ENCODE measurements at regions not wholly inside any gene's neighbourhood (a gene's known extent, or its start where the extent isn't known, plus 50 kb on each side); places are given as distances from the start of the nearest gene placed in this dataset.
A peak's percentile ranks its signal among the peaks of the same experiment; 100 is the strongest.
"Not testable (repeated sequence)": the region's sequence is repeated elsewhere in the genome, so short reads cannot be mapped to it uniquely, and the experiment has no call there.

- DNase-seq, result no peak
Measured at GRCh38 chr4:79213702-79214101, 112.2 kb downstream of the NAA11 start.

- no peak for DNase-seq
Measured at GRCh38 chr4:79213010-79213409, 112.9 kb downstream of the NAA11 start.

- no peak for DNase-seq
Measured at GRCh38 chr4:79212311-79212710, 113.5 kb downstream of the NAA11 start.

DNA sequence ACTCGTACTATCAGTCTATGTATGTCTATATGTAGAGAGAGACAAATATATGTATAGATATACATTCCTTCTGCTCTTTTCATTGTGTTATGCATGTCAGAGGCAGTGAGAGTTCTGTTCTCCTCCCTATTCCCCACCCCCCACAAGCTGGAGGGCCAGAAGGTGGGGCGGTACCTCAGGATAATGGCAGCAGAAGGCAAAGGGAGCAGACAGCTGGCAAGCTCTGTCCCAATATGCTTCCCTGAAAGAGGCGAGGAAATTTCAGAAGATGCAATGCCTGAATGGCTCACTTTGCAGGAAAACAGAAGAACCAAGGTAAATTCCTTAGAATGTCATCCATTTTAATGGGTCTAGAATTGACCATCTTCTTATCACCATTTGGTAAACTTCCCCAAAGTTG, 114.4 kb downstream of the NAA11 start:
- DNase-seq, result no peak

DNA sequence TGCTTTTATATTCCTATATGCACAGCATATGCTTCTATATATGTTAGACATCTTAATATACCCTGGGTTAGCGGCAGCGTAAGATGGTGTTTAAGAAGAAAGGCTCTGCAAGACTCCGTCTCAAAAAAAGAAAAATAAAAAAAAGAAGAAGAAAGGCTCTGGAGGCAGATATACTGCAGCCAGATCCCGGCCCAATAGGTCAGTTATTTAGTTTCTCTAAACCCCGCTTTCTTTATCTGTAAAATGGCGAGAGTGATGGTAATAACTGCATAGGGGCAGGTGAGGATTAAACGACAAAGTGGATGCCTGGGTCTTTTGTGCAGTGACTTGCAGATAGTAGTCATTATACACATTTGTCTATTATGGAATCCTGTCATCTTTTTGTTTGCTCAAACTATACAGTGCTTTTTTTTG, 115.2 kb downstream of the NAA11 start:
- no peak for DNase-seq

- DNase-seq, result no peak
Measured at GRCh38 chr4:79209822-79210635, 115.8 kb downstream of the NAA11 start.

DNA sequence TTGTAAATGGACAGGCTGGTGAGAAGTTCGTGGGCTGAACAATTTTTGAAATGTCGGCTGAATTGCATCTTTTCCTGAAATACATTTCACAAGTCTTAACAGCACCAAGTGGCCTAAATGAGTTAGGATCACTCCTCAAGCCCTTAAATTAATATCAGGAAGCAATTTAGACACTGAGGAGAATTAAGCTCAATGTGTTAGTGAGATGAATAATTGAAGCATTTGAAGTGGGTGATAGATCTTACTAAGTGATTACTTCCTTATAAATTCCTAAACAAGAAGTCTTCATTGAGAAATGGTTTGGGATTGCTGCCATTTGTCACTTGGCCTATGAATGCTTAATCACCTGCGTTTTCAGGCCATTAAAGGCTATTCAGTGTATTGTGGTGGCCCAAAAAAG, 116.8 kb downstream of the NAA11 start:
- no peak for DNase-seq

DNA sequence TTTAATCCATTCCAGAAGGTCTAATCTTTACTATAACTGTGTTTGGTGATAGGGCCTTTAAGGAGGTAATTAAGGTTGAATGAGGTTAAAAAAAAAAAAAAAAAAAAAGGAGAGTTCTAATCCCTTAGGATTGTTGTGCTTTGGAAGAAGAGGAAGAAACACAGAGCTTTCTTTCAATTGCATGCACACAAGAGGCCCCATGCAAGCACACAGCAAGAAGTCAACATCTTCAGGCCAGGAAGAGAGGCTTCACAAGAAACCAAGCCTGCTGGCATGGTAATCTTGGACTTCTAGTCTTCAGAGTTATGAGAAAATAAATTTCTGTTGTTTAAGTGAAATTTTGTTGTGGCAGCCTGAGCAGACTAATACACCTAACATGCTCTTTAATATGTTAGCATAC, 118.6 kb downstream of the NAA11 start:
- DNase-seq, result no peak

DNA sequence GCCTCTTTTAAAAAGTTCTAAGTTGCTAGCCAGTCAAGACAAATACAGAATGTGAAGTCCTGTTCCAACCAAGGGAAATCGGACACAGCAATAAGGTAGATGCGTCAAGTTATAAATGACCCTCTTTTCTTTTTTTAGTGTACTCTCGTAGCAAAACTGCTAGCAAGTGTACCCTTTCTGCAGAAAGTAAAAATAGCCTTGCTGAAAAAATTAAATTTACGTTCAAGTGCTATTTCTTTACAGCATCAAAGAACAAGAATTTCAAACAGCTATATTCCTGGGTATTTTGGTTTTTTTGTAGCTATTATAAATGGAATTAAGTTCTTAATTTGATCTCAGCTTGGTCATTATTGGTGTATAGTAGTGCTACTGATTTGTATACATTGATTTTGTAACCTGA, 119.2 kb downstream of the NAA11 start:
- no peak for DNase-seq

DNA sequence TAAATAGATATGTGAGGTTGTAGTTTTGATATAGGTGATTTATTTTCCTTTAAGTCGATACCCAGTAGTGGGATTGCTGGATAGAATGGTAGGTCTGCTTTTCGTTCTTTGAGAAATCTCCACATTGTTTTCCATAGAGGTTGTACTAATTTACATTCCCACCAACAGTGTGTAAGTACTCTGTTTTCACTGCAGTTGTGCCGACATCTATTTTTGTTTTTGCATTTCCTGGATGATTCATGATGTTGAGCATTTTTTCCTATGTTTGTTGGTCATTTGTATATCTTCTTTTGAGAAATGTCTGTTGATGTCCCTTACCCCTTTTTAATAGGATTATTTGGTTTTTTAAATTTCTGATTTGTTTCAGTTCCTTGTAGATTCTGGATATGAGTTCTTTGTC, 120.7 kb downstream of the NAA11 start:
- no peak for DNase-seq

- no peak for DNase-seq
Measured at GRCh38 chr4:79201971-79202370, 123.9 kb downstream of the NAA11 start.

GRCh38 chr4:79199743-79200142, 126.1 kb downstream of the NAA11 start:
- peak; percentile 24 for DNase-seq

DNA sequence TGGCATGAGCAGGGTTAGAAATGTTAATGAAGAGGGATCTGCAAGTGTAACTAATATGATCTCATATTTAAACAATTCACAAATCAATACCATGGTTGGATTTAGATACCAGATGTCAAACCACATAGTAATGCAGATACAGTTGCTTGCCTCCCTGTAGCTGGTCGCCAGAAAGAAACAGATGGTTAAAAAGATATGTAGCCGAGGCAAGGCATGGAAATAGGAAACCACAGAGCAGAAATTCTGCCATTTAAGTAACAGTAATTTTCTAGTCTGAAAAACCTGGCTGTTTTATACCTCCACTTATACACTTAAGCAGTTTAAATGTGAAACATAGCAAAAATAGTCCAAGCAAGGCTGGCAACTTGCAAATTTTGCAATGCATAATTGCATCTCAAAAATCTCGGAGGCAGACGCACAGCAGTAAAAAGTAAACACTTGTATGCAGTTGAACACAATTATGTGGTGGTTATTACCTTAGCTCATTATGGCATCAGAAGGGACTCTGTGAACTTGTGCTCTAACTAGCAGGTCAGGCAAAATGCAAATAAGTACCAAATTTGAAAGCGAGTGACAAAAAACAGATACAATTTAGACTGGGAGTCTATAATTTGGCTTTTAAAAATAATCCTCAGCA, 126.8 kb downstream of the NAA11 start:
- peak; percentile 68 for DNase-seq

DNA sequence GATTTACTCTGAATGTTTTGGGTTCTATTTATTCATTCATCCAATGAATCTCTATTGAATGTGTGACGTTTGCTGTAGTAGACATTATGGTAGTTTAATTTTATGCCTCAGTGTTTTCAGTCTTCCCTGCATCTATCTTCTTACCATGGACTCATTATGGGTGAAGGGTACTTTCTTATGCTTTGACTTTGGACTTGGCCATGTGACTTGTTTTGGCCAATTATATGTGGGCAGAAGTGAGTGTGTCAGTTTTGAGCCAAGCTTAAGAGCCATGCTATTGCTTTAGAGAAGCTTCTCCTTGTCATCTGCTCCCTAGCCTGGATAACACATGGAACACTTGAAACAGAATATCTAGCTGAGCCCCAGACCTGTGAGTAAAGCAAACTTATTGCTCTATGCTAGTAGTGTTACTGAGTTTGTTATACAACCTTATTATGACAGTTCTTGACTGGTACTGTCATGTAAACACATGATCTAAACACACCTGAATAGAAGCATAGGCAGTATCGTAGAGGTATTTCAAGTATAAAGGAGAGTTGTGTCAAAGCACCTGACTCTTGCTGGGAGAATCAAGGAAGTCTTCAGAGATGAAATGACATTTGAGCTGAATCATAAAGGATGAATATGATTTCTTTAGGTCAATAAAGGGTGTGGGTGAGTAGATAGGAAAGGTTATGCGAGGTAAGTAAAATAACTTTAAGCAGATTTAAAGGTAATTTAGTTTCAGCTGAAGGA, 128.4 kb downstream of the NAA11 start:
- DNase-seq, result no peak

GRCh38 chr4:79191292-79191691, 134.6 kb downstream of the NAA11 start:
- not testable (repeated sequence) for DNase-seq

DNA sequence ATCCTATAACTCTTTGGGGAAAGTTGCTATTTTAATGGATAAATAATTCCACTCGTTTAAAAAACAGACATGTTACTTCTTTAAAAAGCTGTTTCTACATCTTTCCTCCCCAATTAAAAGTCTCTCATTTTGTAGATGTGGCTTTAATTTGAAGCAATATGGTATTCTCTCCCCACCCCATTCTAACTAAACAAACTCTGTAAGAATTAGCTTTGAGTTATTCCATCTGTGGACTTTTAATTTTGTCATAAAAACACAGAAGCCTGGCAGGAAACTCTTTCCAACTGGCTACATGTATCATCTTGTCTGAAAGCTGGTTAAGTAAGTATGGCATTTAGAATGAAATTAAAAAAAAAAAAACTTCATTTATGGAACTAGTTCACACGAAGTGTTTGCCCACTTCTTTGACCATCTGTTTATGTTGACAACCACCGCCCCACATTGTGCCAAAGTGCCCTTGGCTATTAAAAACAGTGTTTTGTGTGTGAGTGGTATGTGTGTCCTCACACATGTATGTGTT, 140.3 kb downstream of the NAA11 start:
- peak; percentile 24 for DNase-seq

GRCh38 chr4:79184476-79184875, 141.4 kb downstream of the NAA11 start:
- DNase-seq, result no peak

- no peak for DNase-seq
Measured at GRCh38 chr4:79182209-79182608, 143.7 kb downstream of the NAA11 start.

DNA sequence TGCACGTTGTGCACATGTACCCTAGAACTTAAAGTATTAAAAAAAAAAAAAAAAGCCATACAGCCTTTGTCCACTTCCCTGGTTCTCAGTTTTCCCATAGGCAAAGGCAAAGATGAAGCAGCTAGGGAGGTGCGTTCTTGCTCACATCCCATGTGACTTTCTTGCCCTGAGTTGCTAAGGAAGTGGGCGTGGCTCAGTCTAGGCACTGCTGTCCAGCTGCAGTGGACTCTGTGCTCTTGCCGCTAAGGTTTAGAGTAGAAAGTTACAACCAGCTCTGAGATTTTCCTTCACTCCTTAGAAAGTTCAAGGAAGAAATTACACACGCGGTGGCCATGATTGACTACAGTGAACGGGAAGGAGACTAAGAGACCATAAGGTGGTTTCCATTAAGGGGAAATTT, 144.7 kb downstream of the NAA11 start:
- DNase-seq, result no peak

DNA sequence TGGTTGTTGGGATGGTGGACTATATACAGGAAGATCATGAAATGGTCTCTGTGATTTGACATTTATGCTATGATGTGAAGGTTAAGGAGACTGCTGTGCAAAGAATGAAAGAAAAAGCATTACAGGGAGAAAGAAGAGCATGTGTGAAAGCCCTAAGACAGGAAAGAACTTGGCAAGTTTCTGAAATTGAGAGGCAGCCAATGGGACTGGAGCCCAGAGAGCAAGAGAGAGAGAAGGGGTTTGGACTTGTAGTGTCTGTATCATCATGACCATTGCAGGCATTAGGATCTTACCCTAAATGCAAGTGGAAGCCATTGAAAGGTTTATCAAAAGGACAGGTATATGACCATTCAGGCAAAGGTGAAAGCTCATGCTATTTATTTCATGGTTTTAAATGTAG, 147.1 kb downstream of the NAA11 start:
- no peak for DNase-seq

DNA sequence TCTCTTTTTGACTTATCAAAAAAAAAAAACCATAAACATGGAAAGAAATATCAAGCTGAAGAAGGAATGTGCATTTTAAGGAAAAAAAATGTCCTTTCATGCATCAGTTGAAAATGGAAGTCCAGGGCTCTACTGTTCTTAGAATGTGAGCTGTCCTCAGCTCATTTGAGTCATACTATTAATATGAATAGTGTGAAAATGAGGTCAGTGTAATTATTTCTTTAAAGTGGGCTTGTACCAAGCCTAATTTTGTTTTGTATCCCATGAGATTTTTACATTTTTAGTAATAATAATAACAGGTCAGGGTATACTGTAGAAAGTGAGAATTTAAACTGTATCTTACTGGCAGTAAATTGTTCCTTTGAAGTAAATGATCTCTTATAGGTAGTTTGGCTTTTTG, 148.5 kb downstream of the NAA11 start:
- DNase-seq, result no peak

DNA sequence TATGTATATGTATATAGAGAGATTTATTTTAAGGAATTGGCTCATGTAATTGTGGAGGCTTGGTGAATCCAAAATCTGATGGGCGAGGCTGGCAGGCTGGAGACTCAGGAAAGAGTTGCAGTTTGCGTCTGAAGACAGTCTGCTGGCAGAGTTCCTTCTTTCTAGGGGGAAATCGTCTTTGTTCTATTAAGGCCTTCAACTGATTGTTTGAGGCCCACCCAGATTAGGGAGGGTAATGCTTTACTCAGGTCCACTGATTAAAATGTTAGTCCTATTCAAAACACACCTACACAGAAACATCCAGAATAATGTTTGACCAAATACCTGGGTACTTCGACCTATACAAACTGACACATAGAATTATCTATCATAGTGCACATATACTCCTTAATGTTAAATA, 149.5 kb downstream of the NAA11 start:
- no peak for DNase-seq

DNA sequence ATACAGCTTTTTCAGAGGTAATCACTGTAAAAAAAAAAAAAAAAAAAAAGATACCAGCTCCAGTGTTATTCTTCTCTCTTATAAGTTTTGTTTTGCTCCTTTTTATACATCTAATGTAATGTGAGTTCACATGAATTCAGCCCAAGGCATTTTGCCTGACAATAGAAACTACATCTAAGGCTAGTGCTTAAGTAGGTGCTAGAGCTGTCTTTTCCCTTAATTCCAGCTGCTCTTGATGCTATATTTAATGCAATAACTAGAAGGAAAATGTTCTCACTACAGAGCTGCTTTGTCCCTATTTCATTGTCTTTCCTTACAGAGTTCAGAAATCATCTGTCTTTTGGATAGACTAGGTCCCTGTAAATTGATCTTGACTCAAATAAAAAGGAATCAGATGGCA, 150.1 kb downstream of the NAA11 start:
- no peak for DNase-seq
